GM21515 (cell line): ENCODE measurements at regions not wholly inside any gene's neighbourhood (a gene's known extent, or its start where the extent isn't known, plus 50 kb on each side); places are given as distances from the start of the nearest gene placed in this dataset.
"Not testable (repeated sequence)": the region's sequence is repeated elsewhere in the genome, so short reads cannot be mapped to it uniquely, and the experiment has no call there.

Experiments
- ATAC-seq: cut with Tn5 transposase; IDR thresholded peaks from one replicate; pipeline ENCODE4 v1.9.1; 2021; ENCODE audit not compliant: unreplicated experiment

DNA sequence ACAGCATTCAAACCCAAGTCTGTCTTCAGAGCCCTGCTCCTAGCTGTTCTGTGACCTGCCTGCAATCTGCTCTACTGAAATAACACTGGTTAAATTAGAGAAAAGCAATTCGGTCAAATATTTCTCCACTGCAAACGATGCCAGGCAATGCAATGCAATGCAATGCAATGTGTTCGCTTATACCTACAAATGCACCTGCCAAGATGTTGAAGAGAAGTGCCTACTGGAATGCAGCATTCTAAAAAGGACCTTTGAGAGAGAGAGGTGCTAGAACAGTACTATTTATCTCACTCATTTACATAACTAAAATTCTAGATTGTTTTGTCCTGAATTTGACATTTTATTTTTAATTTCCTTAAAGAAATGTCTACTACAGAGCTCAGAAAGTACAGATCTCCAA is 157.3 kb upstream of the CDK1 start:
- ATAC-seq: no peak

DNA sequence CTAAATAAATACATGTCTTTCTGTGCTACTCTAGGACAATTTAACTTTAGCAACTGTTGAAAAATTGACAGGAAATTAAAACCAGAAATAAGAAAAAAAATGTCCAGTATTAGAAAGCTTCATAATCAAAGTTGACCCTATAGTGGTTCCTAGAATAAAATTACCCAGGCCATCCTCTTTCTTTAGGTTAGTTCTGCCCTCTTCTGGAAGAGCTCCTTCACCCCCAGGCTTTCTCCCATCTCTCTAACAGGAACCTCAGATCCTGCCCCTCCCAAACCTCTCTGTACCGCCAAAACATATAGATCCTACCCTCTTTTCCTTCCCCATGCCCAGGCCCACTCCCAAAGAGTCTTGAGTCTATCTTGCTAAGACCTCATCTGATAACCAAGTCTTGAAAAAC is 159.4 kb upstream of the CDK1 start:
- ATAC-seq: no peak

DNA sequence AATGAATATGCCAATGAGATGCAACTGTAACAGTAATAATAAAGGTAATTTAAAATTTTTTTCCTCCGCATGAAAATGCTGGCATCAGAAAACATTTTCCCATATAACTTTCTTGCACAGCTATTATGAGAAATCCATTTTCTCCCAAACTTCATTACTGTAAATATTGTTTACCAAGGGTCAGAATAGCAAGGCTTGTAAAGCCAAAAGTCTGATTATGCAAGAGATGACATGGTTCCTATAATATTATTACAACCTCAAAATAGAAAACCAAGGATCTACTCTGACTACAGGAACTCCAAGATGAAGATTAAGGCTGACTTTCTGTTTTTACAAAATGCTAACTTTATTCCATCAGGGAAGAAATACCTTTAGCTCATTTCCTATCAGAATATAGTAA is 162.7 kb upstream of the CDK1 start:
- ATAC-seq: no peak

DNA sequence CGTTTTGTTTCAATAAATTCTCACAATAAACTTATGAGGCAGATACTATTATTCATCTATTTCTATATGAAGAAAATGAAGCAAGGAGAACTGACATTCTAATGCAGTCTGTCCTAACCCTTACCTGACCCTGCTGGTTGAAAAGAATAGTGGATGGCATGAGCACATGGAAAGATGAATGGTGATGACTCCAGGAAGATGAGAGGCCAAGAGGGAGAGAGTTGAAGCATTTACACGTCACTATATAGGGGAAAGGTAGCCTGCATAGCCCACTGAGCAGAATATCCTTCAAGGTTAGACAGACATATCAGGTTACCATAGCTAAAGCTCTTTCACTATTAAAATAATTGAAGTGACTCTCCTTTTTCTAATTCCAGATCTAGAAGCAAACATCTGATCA is 163.9 kb upstream of the CDK1 start:
- ATAC-seq: no peak

DNA sequence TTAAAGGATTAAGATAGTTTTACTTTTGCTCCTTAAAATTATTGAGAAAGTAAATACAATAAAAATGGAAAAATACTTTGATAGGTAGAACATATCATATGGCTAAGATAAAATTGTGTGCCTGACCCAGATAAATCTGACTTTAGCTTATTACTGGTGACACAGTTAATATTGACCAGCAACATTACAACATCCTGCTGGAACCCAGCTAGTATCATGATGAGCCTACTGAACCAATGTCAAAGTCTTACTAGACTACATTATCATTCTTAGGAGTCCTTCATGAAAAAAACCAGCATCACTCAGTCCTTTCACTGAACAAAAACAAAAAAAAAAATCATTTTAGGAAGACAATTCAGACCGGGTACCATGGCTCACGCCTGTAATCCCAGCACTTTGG is 164.8 kb upstream of the CDK1 start:
- no peak for ATAC-seq

DNA sequence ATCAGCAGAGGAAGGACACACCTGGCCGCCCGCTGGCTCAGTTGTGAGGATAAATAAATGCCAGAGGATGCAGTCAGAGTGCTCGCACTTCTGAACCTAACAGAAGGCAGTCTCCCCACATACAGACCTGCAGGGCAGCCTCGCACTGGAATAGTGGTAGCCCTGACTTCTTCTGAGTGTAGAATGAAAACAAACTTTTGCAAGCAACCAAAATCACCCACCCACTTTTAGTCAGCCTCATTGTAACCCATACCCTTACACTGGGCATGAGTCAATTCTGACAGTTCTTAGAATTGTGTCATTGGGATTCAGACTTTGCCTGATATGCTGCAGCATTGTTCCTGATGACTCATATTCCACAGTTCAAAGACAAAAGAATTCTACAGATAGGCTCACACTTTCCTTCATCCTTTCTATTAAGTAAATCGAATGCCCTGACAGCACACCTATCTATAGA is 167.0 kb upstream of the CDK1 start:
- ATAC-seq: no peak

DNA sequence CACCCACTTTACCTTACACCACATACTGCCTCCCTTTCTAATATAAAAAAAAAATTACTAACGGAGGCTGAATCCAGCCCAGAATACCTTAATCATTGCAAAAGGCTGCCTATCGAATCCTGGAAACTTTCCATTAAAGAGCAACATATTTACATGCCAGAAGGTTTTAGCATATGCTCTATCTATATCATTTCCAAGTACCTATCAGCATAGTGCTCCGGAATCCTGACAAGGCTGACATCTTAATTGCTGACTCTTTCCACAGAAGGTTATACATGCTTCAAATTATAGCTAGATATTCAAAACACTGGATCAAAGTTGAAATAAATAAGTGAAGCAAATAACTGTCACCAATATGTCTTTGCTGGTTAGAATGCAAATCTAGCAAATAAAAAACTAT is 170.9 kb upstream of the CDK1 start:
- no peak for ATAC-seq

DNA sequence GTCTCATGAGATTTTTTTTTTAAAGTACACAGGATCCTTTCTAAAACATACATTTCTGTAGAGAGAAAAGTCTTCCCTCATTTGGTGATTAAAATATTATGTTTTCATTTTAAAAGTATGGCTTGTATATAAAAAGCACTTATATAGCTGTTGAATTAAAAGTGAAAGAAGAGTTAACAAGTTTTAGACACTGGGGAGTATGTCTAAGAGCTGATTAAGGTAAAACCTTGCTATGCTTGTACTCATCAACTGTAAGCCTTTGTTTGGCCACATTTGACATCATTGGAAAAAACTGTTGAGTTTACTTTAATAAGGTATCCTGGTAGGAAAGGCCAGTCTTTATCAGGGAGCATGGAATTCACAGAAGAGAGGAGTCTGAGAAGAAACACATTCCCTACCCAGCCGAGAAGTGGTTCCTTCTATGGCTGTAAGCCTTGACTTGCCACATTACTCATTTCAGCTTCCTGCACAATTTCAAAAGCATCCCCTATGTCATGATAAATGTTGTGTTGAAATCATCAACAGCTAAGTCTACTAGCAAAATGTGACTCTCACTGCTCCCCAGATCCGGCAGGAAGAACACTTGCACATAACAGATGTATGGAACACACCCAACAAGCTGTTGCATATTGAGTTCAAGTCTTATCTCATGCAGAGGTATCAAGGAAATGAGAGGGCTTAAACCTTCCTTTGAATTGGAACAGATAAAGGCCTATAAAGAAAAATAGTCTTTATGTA is 171.8 kb upstream of the CDK1 start:
- ATAC-seq: no peak

DNA sequence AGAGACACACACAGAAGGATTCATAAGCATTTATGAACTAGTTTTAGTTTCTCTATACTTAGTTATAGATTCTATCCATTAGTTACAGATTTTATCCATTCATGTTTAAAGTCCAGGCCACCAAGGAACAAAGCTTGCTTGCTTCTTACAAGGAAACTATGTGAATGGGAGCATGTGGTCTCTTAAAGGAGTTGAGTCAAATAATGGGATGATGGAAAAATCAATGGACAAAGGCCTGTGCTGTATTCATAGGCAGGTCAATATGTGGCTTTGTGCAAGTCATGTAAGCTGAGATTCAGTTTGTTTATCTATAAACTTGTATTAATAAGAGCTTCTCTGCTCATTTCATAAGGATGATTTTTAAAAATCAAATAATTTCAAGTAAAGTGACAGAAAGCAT is 172.8 kb upstream of the CDK1 start:
- no peak for ATAC-seq

DNA sequence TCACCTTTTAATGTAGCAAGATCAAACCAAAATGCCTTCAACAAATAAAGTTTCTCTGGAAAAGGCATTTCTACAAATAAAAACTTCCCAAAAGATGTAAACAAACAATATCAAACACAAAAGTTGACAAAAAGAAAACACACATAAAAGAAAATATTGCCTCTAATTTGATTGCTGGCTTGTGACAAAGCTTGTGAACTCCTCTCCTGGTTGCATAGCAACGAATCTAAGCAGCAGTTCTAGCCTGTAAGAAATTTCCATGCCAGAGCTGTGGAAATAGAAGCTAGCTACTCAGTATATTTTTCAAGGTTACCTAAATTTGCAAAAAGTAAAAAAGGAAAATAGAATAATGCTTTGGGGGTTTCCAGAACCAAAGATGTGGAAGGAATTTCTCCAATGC is 173.9 kb upstream of the CDK1 start:
- no peak for ATAC-seq

DNA sequence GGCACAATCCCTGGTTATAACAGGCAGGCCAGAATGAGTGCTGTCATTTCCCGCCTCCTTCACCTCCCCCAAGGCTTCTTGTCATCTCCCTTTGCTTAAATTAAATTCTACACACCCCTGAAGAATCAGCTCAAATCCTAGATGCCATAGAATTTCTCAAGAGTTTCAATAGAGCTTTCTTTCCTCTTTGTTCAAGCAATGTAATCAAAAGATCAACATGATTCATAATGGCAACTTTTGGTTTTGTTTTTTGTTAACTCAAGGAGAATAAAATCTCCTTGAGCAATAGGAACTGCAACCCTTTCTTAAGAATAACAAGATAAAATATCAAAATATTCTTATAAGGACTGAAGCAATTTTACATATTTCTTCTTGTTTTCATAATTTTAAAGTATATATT is 180.8 kb upstream of the CDK1 start:
- no peak for ATAC-seq

DNA sequence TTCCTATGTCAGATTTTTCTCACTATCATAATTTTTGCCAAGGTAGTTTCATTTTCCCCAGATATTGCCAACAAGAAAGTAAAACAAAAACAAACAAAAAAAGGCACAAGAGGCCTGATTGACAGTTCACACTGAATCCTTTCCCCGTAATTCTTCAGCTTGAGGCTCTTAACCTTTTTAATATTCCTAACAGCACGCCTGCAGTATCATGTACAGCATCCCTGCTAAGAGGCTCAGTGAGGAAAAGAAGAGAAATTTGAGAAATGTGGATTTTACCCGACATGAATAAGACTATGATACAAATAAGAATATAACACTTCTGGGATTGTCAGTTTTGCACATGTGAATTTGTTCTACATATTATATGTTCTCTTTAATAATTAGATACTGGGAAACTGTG is 182.4 kb upstream of the CDK1 start:
- ATAC-seq: no peak

DNA sequence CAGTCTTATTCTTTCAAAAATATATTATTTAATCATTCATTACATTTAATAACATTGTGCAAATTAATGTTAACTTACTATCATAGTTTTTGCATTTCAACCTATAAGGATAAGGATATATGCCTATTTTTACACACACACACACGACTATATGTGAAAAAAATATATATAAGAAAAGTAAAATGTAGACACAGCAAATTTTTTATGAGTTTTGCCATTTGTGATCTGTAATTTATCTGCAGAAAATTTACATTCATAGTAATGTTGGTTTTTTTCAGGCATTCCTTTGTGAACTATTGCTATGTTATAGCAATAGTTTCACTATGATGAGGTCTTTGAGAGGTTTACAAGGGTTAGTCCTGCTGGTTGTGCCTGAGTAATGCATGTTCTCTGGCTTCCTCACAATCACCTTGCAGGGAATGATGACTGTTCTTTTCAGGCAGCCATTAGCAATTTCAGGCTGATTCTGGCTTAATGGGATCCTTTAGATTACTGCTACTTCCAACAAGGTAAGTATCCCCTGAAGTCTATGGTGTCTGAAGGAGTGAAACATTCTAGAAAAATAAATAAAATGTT is 183.7 kb upstream of the CDK1 start:
- ATAC-seq: no peak

DNA sequence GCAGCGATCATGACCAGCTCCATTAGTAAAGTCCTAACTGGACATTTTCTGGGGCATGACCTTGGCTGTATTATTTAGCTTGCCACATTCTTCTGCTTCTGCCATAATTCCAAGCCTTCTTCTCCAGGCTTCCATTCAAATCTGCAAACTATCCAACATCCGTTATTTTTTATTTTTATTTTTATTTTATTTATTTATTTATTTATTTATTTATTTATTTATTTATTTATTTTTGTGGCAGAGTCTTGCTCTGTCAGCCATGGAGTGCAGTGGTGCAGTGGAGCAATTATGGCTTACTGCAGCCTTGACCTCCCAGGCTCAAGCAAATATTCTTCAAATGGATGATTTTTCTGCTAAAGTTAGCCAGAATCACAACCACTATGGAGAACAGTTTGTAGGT is 187.2 kb upstream of the CDK1 start:
- no peak for ATAC-seq

DNA sequence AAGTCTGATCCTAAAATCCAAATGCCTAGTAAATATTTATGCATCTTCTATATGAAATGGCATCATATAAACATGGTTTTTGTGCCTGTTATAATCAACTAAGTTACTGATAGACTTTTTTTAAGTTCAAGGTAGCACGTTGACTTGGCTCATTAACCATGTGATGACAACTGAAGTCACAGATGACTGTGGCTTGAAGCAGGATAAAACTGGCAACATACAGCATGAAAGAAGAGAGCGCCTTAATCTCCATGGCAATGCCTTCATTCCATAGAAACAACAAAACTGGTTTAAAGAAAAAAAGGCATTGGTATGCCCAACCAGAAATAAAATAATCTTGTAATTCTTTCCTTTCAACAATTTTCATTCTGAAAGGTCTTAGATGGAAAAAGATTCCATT is 188.9 kb upstream of the CDK1 start:
- no peak for ATAC-seq

DNA sequence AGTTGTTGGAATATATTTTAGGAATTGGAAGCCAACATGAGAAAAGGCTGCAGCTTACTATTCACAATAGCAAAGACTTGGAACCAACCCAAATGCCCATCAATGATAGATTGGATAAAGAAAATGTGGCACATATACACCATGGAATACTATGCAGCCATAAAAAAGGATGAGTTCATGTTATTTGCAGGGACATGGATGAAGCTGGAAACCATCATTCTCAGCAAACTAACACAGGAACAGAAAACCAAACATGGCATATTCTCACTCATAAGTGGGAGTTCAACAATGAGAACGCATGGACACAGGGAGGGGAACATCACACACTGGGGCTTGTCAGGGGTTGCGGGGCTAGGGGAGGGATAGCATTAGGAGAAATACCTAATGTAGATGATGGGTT is 192.1 kb upstream of the ANK3 start:
- not testable (repeated sequence) for ATAC-seq

DNA sequence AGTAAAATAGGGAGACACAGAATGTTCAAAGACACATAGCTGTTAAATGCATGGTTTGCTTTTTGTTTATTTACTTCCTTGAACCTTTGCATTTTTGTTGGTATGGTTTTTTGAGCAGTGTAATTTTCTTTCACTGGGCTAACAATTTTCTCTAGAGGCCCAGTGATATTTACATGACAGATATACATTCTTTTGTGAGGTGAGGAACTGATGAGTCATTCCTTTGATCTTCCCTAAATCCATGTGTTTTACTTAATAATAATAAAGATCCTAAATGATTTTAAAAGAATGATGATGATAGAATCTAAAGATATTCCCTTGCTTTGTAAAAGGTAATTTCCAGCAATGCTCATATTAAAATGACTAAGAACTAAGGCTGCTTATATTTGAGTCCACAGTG is 188.5 kb upstream of the ANK3 start:
- ATAC-seq: no peak

DNA sequence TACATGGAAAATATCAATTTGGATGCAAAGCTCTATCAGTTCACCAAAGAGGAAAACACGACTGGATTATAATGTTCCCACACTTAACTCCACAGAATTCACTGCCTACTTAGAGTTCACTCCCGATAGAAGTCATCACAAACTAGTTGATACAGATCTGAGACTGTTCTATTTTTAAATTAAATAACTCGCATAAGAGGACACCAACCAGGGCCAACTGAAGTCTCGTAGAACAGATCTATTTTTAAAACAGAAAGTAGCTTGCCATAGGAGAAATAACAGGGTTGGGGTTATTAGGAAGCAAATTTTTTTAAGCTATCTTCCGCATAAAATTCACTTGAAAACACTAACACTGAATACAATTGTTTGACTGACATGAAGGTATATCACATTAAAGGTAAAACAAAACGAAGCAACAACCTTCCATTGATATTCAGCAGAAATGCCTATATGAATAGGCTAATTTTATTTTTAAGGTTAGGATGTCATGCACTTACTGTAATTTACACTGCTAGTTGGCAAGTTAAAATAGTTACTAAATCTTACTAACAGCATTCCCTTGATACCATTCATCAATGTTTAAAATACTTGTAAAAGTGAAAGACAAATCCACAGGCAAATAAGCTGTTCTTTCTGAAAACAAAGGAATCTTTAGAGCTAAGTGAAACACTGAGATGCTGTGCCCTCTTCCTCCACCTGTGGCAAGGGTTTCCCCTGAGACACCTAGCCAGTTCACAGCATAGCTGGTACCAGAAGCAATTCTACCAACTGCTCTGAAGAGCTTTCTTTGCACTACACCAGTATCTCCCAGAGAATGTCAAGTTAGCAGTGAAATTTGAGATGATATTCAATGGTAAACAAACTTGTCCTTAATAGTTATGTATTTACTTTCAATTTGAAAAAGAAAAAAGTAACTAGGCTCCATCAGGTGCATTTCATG is 186.7 kb upstream of the ANK3 start:
- no peak for ATAC-seq

DNA sequence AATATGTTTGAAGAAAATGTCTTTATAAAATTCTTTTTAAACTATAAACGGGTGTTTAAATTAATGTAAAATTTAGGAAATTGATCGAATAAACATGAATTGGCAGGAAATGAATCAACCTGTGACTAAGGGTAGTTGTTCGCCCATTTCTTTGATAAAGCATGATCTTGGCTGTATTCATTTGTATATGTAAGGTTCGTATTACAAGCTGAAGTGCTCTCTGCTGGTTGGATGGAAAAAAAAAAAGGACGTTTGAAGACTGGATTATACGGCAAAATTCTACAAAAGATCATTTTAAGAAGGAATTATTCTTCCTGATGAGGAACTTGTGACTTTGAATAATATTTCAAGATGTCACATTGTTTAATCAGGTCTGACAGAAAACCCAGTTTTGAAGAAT is 185.4 kb upstream of the ANK3 start:
- no peak for ATAC-seq

DNA sequence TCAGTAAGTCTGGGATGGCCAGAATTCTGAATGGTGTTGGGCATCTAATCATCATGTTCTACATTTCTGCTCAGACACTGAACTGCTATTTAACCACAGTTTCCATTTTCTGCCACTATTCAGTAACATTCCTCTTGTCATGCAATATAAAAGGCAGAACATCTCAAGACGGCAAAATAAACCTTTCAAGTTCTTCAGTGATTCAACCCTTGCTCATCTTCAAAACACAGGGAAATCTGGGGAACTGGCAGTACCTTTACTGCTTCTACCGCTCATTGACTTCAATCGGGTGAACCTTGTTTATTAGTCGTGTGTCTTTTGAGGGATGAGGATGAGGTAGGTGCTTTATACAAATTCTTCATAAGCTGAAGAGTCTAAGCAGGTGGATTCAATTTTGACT is 184.7 kb upstream of the ANK3 start:
- ATAC-seq: no peak

DNA sequence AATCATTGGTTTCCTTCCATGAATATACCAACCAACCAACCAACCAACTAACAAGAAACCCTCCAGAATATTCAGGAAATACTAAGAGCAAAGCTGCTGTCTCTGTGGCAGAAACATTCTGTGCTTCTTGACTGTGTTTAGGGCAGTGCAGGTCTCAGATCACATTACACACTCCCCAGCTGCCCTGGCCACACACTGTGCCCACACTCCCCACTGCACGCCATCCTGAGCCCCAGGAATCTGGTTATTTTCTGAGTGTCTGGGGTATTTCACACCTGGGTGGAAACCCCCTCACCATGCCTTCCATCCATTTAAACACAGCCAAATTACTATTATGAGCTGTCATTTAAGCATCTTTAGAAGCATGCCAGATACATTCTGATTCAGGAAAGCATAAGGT is 183.7 kb upstream of the ANK3 start:
- no peak for ATAC-seq
